Hippocampal formation (tissue), 2 donors: ENCODE measurements at regions not wholly inside any gene's neighbourhood (a gene's known extent, or its start where the extent isn't known, plus 50 kb on each side); places are given as distances from the start of the nearest gene placed in this dataset.
"Not testable (repeated sequence)": the region's sequence is repeated elsewhere in the genome, so short reads cannot be mapped to it uniquely, and the experiment has no call there.

Source experiments
- DNase-seq, 2 donors: peaks; one replicate each; lab custom pipeline; 2025; lab: John Stamatoyannopoulos, UW

GRCh38 chr16:77063676-77064016 lies 127.3 kb upstream of the MON1B start:
- no peak for DNase-seq

GRCh38 chr16:77064037-77064436 lies 127.0 kb upstream of the MON1B start:
- DNase-seq, result no peak

- DNase-seq, result no peak
Observed at GRCh38 chr16:77066896-77067496, 124.0 kb upstream of the MON1B start.

- DNase-seq, result no peak
Observed at GRCh38 chr16:77067900-77068299, 123.1 kb upstream of the MON1B start.

- no peak for DNase-seq
Observed at GRCh38 chr16:77068402-77068801, 122.6 kb upstream of the MON1B start.

- no peak for DNase-seq
Observed at GRCh38 chr16:77069929-77070328, 121.1 kb upstream of the MON1B start.

- no peak for DNase-seq
Observed at GRCh38 chr16:77070683-77071082, 120.3 kb upstream of the MON1B start.

- DNase-seq, result no peak
Observed at GRCh38 chr16:77076839-77077238, 114.2 kb upstream of the MON1B start.

- no peak for DNase-seq
Observed at GRCh38 chr16:77077256-77077922, 113.6 kb upstream of the MON1B start.

- DNase-seq, result no peak
Observed at GRCh38 chr16:77085981-77086380, 105.0 kb upstream of the MON1B start.

- DNase-seq, result no peak
Observed at GRCh38 chr16:77090062-77090461, 100.9 kb upstream of the MON1B start.

GRCh38 chr16:77093309-77093708 lies 97.7 kb upstream of the MON1B start:
- DNase-seq, result no peak

- DNase-seq, result no peak
Observed at GRCh38 chr16:77093999-77094398, 97.0 kb upstream of the MON1B start.

- DNase-seq, result no peak
Observed at GRCh38 chr16:77111056-77111565, 79.9 kb upstream of the MON1B start.

GRCh38 chr16:77112746-77113145 lies 78.2 kb upstream of the MON1B start:
- DNase-seq, result no peak

GRCh38 chr16:77113835-77114234 lies 77.2 kb upstream of the MON1B start:
- DNase-seq, result no peak

GRCh38 chr16:77114361-77114760 lies 76.6 kb upstream of the MON1B start:
- DNase-seq, result not testable (repeated sequence)

- no peak for DNase-seq
Observed at GRCh38 chr16:77116856-77117255, 74.1 kb upstream of the MON1B start.

- no peak for DNase-seq
Observed at GRCh38 chr16:77117707-77118106, 73.3 kb upstream of the MON1B start.

- DNase-seq, result no peak
Observed at GRCh38 chr16:77131398-77131797, 59.6 kb upstream of the MON1B start.

GRCh38 chr16:77132051-77132618 lies 58.9 kb upstream of the MON1B start:
- DNase-seq, result no peak

- DNase-seq, result no peak
Observed at GRCh38 chr16:77133706-77134105, 57.3 kb upstream of the MON1B start.

GRCh38 chr16:77137045-77137444 lies 53.9 kb upstream of the MON1B start:
- DNase-seq, result no peak
